Cerebellar cortex (tissue), 1 donor: ENCODE measurements at regions not wholly inside any gene's neighbourhood (a gene's known extent, or its start where the extent isn't known, plus 50 kb on each side); places are given as distances from the start of the nearest gene placed in this dataset.
"Not testable (repeated sequence)": the region's sequence is repeated elsewhere in the genome, so short reads cannot be mapped to it uniquely, and the experiment has no call there.

Source experiments
- DNase-seq: peaks from one replicate; pipeline ENCODE4 v3.0.0-alpha.2; 2015; ENCODE audit warnings: low spot score

- DNase-seq = no peak
These were observed 189.3 kb upstream of the TLE4 start for GRCh38 chr9:79382458-79382857.

GRCh38 chr9:79383096-79383495, 188.7 kb upstream of the TLE4 start:
- no peak for DNase-seq

DNA sequence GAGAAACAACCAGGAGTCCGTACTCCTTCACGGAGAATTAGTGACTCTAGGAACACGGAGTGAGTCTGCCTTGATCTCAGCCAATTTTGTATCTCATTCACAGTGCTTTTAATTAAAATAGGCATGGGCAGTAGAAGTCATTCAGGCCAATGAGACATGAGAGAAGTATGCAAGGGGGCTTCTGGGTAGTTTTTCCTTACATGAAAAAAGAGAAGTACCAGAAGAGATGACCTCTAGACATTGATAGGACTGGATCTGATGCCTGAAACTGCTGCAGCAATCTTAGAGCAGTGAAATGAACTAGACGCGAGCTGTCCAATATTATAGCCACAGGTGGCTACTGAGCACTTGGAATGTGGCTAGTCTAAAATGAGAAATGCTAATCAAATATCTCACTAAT, 187.7 kb upstream of the TLE4 start:
- DNase-seq = no peak

DNA sequence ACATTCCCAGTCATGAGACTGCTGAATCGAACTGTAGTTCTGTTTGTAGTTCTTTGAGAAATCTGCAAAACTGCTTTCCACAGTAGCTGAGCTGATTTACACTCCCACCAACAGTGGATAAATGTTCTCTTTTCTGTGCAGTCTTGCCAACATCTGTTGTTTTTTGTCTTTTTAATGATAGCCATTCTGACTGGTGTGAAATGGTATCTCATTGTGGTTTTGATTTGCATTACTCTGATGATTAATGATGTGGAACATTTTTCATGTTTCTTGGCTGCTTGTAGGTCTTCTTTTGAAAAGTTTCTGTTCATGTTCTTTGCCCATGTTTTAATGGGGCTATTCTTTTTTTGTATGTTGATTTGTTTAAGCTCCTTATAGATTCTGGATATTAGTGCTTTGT, 187.3 kb upstream of the TLE4 start:
- no peak for DNase-seq

GRCh38 chr9:79387101-79387835, 184.5 kb upstream of the TLE4 start:
- no peak for DNase-seq

GRCh38 chr9:79390077-79390698, 181.6 kb upstream of the TLE4 start:
- no peak for DNase-seq

DNA sequence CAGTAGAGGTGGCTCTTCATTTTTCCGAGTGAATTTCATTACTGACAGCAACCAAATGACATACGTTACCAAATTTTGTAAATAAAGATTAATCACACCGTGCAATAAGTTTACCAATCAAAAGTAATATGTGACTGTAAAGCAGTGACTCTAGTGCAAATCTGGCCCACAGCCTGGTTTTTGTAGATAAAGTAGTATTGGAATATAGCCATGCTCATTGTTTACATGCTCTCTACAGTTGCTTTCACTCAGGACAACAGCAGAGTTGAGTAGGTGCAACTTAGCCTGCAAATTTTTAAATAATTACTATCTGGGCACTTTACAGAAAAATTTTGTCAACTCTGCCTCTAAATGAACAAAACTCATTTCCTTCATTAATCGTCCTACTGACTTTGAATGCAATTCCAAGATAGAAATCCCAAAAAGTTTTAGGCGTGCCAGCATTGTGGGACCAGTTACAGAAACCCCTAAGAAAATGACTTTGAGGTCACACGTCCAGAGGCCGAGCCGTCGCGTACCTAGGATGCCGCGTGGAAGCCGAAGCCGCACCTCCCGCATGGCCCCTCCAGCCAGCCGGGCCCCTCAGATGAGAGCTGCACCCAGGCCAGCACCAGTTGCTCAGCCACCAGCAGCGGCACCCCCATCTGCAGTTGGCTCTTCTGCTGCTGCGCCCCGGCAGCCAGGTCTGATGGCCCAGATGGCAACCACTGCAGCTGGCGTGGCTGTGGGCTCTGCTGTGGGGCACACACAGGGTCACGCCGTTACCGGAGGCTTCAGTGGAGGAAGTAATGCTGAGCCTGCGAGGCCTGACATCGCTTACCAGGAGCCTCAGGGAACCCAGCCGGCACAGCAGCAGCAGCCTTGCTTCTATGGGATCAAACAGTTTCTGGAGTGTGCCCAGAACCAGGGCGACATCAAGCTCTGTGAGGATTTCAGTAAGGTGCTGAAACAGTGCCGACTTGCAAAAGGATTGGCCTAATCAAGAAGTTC, 180.7 kb upstream of the TLE4 start:
- DNase-seq = no peak

- DNase-seq = no peak
These were observed 176.5 kb upstream of the TLE4 start for GRCh38 chr9:79395228-79395627.

GRCh38 chr9:79395755-79396154, 176.0 kb upstream of the TLE4 start:
- DNase-seq = peak; percentile 12

DNA sequence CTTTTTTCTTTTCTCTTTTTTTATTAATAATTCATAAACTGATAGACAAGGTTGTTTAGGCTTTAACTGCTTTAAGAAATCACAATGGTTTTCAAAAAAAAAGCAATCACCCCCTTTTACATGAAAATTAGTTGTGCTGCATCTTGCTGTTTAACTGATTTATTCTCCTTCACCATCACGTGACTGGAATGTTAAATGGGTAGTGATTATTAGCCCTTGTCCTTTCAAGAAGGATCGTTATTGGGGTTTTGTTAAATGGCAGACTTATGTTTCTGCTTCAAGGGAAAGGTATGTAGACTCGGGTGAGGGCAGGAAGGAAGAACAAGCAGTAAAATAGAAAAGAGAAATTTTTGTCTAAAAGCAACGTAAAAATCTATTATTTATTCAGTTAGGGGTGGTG, 175.6 kb upstream of the TLE4 start:
- DNase-seq = no peak

DNA sequence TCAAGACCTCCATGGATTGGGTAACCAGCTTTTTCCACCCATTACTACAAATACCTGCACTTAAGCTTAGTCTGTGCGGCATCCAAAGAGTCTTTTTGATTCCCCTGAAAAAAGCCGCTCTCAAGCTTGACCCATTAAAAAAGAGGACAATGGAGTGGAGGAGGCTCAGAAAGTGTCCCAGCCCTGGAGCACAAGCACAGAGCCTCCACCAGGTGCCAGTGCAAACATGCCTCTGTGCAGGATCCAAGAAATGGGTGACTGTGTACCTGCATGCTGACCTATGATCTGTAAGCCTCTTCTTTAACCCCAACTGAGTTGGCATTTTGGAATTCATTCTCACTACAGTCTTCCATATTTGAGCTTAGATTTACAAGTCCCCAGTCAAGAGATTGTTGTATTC, 168.3 kb upstream of the TLE4 start:
- no peak for DNase-seq

DNA sequence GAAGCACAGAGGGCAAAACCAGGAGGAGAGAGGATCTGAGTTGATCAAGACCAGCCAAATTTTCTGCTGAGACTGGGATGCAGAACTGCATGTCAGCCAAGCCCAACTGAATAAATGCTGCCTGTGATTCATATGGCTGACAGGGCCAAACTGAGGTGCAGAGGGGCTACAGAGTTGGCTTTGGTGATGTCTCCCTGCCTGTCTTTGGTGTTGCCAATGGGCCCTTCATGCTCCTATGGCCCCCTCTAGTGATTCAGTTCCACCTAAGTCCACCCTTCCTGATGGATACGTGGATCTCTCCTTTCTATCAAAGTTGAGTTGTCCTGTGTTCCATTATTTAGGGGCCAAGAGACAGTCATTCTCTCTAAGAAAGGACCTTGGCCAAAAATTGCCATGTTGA, 163.6 kb upstream of the TLE4 start:
- peak; percentile 13 for DNase-seq

- DNase-seq = no peak
These were observed 163.1 kb upstream of the TLE4 start for GRCh38 chr9:79408617-79409016.

- no peak for DNase-seq
These were observed 162.5 kb upstream of the TLE4 start for GRCh38 chr9:79409182-79409823.

DNA sequence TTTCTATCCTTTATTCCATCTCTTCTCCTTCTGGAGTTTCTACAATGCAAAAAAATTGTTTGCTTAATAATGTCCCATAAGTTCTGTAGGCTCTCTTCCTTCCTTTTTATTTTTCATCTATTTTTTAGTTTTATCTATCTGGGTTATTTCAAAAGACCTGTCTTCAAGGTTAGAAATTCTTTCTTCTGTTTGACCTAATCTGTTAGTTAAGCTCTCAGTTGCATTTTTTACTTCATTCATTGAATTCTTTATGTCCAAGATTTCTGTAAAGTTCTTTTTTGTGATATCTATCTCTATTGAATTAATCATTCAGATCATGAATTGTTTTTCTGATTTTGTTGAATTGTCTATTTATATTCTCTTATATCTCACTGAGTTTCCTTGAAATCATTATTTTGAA, 145.9 kb upstream of the TLE4 start:
- no peak for DNase-seq

DNA sequence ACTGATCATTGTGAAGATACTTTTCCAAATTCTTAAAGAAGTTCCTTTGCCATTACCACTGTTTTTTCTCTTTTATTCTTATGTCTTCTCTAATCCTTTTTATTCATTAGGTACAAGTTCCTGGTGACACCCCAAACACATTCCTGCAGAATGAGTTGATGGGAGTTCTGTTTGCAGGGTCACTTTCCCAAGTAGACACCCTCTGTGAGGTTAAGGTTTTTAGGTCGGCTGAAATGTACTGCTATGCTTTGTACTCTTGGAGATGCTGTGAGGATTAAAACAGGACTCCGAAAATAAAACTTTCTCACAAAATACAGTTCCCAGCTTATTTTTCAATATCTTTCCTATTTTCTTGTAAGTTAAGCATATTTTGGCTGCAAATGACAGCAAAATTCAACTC, 143.3 kb upstream of the TLE4 start:
- no peak for DNase-seq

GRCh38 chr9:79430619-79431018, 141.1 kb upstream of the TLE4 start:
- no peak for DNase-seq

- no peak for DNase-seq
These were observed 140.6 kb upstream of the TLE4 start for GRCh38 chr9:79431019-79431679.

- DNase-seq = no peak
These were observed 139.3 kb upstream of the TLE4 start for GRCh38 chr9:79432485-79432884.

GRCh38 chr9:79433703-79434102, 138.1 kb upstream of the TLE4 start:
- no peak for DNase-seq

DNA sequence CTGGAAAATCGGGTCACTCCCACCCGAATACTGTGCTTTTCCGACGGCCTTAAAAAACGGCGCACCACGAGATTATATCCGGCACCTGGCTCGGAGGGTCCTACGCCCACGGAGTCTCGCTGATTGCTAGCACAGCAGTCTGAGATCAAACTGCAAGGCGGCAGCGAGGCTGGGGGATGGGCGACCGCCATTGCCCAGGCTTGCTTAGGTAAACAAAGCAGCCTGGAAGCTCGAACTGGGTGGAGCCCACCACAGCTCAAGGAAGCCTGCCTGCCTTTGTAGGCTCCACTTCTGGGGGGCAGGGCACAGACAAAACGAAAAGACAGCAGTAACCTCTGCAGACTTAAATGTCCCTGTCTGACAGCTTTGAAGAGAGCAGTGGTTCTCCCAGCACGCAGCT, 132.5 kb upstream of the TLE4 start:
- DNase-seq = not testable (repeated sequence)
